Adipocyte (in vitro differentiated cells): ENCODE measurements at regions not wholly inside any gene's neighbourhood (a gene's known extent, or its start where the extent isn't known, plus 50 kb on each side); places are given as distances from the start of the nearest gene placed in this dataset.

Experiments used
- DNase-seq: peaks from one replicate; pipeline ENCODE4 v3.0.0-alpha.2; 2015; ENCODE audit warnings: low read depth
- H3K27me3 ChIP-seq: replicated peaks from 2 replicates; pipeline ENCODE4 v1.7.0; 2013; ENCODE audit warnings: mild to moderate bottlenecking, low read length, moderate library complexity; ENCODE audit not compliant: control insufficient read depth, insufficient read depth
- H3K36me3 ChIP-seq: 2 replicates; pipeline ENCODE4 v1.7.0; 2013; ENCODE audit warnings: low read length, mild to moderate bottlenecking, moderate library complexity; ENCODE audit not compliant: control insufficient read depth, insufficient read depth, severe bottlenecking
- H3K4me1 ChIP-seq: 2 replicates; pipeline ENCODE4 v1.7.0; 2013; ENCODE audit warnings: mild to moderate bottlenecking, low read length, moderate library complexity; ENCODE audit not compliant: control insufficient read depth, insufficient read depth
- H3K4me3 ChIP-seq: 2 replicates; pipeline ENCODE4 v1.7.0; 2013; ENCODE audit warnings: mild to moderate bottlenecking, low read length, moderate library complexity
- H3K9ac ChIP-seq: 2 replicates; pipeline ENCODE4 v1.7.0; 2013; ENCODE audit warnings: mild to moderate bottlenecking, low read length, moderate library complexity
- H3K9me3 ChIP-seq: 2 replicates; pipeline ENCODE4 v1.7.0; 2013; ENCODE audit warnings: mild to moderate bottlenecking, low read length, moderate library complexity; ENCODE audit not compliant: control insufficient read depth

- Histone ChIP-seq H3K36me3 (no peaks in the 10 kb centered on the region), H3K4me1 (no peaks in the 10 kb centered on the region), H3K27me3 (peaks cover 9% of the 10 kb centered on the region), H3K9ac (no peak overlapping the region), H3K9me3 (no peaks in the 10 kb centered on the region), H3K4me3 (no peak overlapping the region)
- DNase-seq: no peak
Measured at GRCh38 chr2:88834866-88835265, 143.4 kb downstream of the RPIA start.

- H3K27me3 ChIP-seq: peaks cover 16% of the 10 kb centered on the region
Measured at GRCh38 chr2:88835726-88836125, 144.3 kb downstream of the RPIA start.

DNA sequence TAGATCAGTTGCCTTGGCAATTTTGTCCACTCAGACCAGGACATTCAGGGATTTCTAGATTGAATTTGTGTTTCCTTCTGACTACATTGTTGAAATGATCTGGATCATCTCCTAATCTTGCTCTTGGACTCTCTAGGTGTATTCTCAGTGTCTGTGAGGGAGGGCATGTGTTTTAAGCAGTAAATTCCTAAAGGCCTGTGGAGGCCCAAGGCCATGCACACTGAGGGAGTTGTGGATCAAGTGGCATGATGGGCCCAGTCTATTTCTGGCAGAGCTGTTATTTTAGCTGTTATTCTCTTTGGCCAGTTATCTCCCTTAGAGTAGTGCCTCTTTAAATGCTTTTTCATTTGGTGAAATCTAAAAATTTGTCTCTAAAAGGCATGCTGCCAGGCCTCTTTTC is 144.9 kb downstream of the RPIA start:
- no peak overlapping the region for H3K4me3 ChIP-seq
- H3K9ac ChIP-seq: no peak overlapping the region
- no peak for DNase-seq
- H3K4me1 ChIP-seq: no peaks in the 10 kb centered on the region
- H3K27me3 ChIP-seq: peaks cover 16% of the 10 kb centered on the region
- H3K36me3 ChIP-seq: no peaks in the 10 kb centered on the region
- no peaks in the 10 kb centered on the region for H3K9me3 ChIP-seq

More at GRCh38 chr2:88835726-88836125, 144.3 kb downstream of the RPIA start:
- Histone ChIP-seq H3K9ac (no peak overlapping the region), H3K9me3 (no peaks in the 10 kb centered on the region), H3K4me3 (no peak overlapping the region), H3K4me1 (no peaks in the 10 kb centered on the region), H3K36me3 (no peaks in the 10 kb centered on the region)
- DNase-seq: no peak

- no peak overlapping the region for H3K4me3 ChIP-seq
- H3K27me3 ChIP-seq: peaks cover 16% of the 10 kb centered on the region
- H3K36me3 ChIP-seq: no peaks in the 10 kb centered on the region
- DNase-seq: no peak
- no peaks in the 10 kb centered on the region for H3K9me3 ChIP-seq
- no peak overlapping the region for H3K9ac ChIP-seq
- peaks cover under 1% of the 10 kb centered on the region for H3K4me1 ChIP-seq
Measured at GRCh38 chr2:88837511-88838160, 146.2 kb downstream of the RPIA start.

GRCh38 chr2:88838165-88838635 is 146.7 kb downstream of the RPIA start:
- no peak for DNase-seq
- Histone ChIP-seq H3K4me1 (peaks cover 3% of the 10 kb centered on the region), H3K27me3 (peaks cover 16% of the 10 kb centered on the region), H3K9ac (no peak overlapping the region), H3K9me3 (no peaks in the 10 kb centered on the region), H3K4me3 (no peak overlapping the region), H3K36me3 (no peaks in the 10 kb centered on the region)

- H3K9me3 ChIP-seq: no peaks in the 10 kb centered on the region
Measured at GRCh38 chr2:88841224-88841929, 149.9 kb downstream of the RPIA start.

DNA sequence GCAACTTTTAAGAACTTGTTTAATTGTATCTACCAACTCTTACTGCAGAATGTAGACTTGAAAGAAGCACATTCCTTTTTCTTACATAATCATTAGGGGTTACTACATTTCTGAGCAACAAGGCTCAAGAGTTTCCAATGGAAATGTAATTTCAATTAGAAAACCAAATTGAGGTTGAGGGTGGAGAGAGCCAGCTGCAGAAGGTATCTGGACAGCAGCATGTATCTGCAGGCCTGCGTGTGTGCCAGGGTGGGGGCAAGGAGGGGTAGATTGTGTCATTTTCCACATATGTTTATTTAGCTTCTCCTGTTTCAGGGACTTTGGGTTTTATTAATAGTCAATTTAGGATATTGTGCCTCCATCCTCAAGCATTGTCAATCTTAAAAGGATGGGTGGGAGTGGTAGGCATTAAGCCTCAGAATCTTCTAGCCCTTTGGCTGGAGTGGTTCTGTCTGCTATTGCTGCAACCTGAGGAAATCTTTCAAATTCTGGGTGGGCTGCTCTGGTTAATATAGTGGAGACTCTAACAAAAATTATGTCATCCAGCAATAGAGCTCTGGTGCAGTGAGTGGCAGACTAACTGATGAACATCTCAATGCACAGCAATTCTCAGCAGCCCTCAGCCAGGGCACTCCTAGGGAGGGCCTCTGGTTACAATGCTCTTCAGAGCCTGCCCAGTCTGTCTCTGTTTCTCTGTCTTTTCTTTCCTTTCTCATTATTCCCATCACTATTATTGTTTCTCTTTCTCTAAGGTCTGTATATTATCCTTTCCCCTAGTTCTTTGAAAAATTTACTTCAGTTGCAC is 151.4 kb downstream of the RPIA start:
- DNase-seq: no peak
- Histone ChIP-seq H3K4me1 (peaks cover 3% of the 10 kb centered on the region), H3K9ac (no peak overlapping the region), H3K4me3 (no peak overlapping the region), H3K36me3 (no peaks in the 10 kb centered on the region), H3K9me3 (no peaks in the 10 kb centered on the region), H3K27me3 (peaks cover 39% of the 10 kb centered on the region)

More at GRCh38 chr2:88841224-88841929, 149.9 kb downstream of the RPIA start:
- Histone ChIP-seq H3K9ac (no peak overlapping the region), H3K4me3 (no peak overlapping the region), H3K36me3 (no peaks in the 10 kb centered on the region), H3K4me1 (peaks cover 3% of the 10 kb centered on the region), H3K27me3 (peaks cover 35% of the 10 kb centered on the region)
- no peak for DNase-seq

DNA sequence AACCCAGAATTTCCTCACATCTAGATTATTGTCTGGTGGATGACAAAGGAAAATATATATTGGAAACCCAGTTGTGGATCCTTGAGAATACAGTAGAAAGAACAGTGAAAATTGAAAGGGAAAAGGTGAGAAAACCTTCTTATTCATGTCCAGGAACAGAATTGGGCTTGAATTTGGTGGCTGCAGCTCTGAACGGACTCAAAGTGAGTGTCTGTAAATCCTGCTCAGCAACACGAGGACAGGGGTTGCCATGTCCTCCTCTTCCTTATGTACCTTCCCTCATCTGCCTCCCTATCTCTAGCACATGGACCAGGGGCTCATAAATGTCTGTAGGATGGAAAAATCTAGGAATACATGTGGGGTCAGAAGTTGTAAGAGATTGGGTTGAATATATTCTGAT is 152.2 kb downstream of the RPIA start:
- Histone ChIP-seq H3K27me3 (peaks cover 33% of the 10 kb centered on the region), H3K9me3 (no peaks in the 10 kb centered on the region), H3K4me3 (no peak overlapping the region), H3K4me1 (peaks cover 3% of the 10 kb centered on the region), H3K9ac (no peak overlapping the region), H3K36me3 (no peaks in the 10 kb centered on the region)
- no peak for DNase-seq

DNA sequence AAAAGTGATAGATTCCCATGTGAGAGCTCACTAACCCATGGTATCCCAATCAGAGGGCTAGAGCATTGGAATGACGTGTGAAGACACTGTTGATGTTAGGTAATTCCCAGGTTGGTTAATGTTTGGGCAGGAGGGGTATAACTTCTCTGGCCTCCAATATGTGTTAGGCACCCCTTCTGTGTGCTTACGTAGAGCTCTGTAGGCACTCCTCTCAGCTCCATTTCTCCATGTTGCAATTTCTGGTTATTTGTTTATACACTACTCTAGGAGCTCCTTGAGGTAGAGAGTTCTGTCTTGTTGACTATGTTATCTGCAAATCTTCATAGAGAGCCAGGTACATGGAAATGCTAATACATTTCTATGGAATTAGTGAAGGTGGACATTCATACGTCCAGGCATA is 153.5 kb downstream of the RPIA start:
- H3K9me3 ChIP-seq: no peaks in the 10 kb centered on the region
- no peak for DNase-seq
- H3K4me1 ChIP-seq: peaks cover 3% of the 10 kb centered on the region
- H3K9ac ChIP-seq: no peak overlapping the region
- no peak overlapping the region for H3K4me3 ChIP-seq
- no peaks in the 10 kb centered on the region for H3K36me3 ChIP-seq
- H3K27me3 ChIP-seq: peaks cover 32% of the 10 kb centered on the region

GRCh38 chr2:88845772-88846661 is 154.5 kb downstream of the RPIA start:
- peaks cover 26% of the 10 kb centered on the region for H3K27me3 ChIP-seq
- H3K9me3 ChIP-seq: no peaks in the 10 kb centered on the region
- no peak overlapping the region for H3K4me3 ChIP-seq
- H3K9ac ChIP-seq: no peak overlapping the region
- no peaks in the 10 kb centered on the region for H3K36me3 ChIP-seq
- no peak for DNase-seq
- peaks cover 3% of the 10 kb centered on the region for H3K4me1 ChIP-seq
